ENCODE measurements at regions not wholly inside any gene's neighbourhood (a gene's known extent, or its start where the extent isn't known, plus 50 kb on each side); places are given as distances from the start of the nearest gene placed in this dataset.
"Not testable (repeated sequence)": the region's sequence is repeated elsewhere in the genome, so short reads cannot be mapped to it uniquely, and the experiment has no call there.

DNA sequence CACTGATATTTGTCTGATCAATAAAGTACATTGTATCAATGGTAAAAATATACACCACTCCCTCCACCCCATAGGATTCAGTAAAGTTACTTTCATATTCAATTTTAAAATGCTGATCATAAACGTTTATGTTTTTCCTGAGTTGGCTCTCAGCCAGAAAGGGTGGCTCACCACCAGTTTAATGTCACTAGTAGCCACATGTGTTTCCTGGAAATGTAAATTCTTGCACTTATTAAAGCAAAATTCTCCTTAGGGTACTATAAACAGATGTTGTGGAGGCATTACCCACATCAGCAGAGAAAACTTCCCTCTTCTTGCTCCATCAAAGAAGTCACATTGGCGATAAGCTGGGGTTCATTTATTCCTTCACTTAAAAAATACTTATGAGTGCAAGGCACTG lies 210.3 kb downstream of the SREK1 start:
- FAIRE-seq, result no peak

DNA sequence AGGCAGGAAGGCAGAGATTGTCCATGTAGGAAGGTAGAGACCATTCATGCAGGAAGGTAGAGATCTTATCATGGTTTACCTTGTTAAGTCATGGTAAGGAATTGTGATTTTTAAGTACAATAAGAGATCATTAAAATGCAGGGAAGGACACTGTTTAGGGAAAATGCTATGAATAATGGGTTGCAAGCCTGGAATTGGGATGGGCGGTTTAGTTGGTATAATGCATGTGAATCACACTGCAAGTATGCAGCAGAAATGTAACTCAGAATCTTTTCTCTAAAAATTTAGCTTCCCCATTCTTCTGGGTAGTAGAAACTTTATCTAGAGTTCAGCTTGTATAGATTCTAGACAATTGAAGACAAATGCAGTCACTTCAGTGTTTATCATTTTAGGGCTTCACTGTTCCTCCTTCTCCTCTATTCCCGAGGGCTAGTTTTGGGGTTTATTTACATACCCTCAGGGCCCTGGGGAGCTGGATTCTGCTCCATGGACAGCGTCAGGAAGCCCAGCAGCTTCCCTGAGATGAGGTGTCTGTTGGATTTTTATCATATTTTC lies 212.0 kb downstream of the SREK1 start:
- no peak for FAIRE-seq

DNA sequence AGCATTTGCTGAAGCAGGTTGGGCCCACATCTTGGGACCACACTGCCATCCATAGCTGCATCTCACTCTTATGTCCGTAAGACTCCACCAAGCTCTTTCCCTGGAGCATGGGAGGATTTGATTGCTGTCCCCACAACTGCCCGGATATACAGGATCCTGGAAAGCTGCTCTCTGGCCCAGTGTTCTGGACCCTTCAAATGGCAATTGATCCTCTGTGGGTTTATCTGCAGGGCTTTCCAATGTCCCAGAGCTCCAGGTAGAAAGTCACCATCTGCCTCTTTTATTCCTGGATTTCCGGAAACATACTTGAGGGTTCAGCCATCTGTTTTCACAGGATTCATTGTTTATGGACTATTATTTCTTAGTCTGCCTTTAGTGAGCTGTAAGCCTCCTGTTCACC lies 214.6 kb downstream of the SREK1 start:
- FAIRE-seq, result no peak

DNA sequence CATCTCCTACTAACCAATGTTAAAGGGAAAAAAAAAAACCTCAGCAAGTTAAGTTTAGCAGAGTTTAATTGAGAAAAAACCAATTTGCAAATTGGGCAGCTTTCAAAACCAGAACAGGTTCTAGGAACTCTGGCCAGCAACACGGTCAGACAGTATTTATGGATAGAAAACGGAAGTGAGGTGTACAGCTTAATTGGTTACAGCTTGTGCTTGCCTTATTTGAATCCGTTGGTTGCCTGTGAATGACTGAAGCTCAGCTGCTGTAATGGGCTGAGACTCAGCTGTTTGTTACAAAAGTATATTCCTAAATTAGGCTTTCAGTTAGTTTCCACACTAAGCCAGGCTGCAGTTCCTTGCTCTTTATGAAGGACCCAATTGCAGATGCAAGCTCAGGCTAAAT lies 217.0 kb downstream of the SREK1 start:
- FAIRE-seq, result no peak

DNA sequence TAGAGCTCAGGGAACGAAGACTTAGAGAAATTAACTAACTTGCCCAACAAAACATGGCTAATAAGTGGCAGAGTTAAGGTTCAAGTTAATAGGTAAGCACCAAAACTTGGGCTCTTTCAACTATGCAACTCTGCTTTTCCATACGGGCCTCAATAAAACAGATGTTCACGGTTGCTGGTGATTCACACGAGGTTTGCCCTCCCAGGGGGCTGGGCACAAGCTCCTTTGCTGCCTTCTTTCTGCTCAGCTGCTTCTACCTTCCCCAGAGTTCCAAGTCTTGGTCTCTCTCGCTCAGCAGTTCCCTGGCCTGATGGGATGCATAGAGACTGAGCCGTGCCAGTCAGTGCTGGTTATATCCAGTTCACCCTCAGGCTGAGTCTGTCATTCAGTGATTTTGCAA lies 217.9 kb downstream of the SREK1 start:
- FAIRE-seq, result no peak

- no peak for FAIRE-seq
These were observed 218.6 kb downstream of the SREK1 start for GRCh38 chr5:66362687-66363086.

- no peak for FAIRE-seq
These were observed 219.0 kb downstream of the SREK1 start for GRCh38 chr5:66363097-66363496.

DNA sequence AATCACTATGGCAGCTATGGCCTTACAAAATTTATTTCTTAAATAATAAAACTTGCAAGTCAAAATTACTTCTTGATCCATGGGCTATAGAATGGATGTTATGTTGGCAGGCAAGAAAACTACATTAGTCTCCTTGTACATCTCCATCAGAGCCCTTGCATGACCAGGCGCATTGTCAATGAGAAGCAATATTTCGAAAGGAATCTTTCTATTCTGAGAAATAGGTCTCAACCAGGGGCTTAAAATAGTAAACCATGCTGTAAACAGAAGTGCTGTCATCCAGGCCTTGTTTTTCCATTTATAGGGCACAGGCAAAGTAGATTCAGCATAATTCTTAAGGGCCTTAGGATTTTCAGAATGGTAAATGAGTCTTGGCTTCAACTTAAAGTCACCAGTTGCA lies 220.1 kb downstream of the SREK1 start:
- no peak for FAIRE-seq

GRCh38 chr5:66365981-66366380 lies 221.9 kb downstream of the SREK1 start:
- no peak for FAIRE-seq

DNA sequence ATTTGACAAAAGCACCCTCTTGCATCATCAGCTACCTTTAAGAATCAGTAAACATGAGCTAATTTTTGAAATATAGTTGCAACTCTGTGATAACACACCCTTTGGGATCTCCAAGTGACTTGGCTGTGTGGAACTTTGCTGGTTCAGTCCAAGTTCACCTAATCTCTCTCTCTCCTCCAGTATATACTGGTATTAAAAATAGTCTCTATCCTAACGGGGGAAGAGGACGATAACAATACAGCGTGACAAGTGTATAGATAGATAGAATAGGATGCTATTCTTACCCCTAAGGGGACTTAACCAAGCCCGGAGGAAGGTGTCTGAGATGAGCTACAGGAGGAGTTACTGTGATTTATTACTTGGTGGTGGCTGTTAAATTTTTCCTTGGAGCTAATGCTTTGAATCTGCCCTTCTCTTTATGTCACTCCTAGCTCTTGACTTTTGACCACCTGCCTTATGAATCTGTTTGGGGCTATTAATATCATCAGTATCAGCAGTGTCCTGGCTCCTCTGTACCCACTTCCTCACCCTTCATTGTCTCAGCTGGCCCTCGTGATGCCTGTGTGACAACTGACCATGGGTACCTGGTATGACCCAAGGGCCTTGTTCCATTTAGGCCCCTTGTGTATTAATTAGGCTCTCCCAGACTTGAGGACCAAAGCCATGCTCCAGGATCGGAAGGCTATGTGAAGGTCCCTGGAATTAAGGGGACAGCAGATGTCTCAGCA lies 223.9 kb downstream of the SREK1 start:
- no peak for FAIRE-seq

GRCh38 chr5:66368811-66369210 lies 224.7 kb downstream of the SREK1 start:
- no peak for FAIRE-seq

DNA sequence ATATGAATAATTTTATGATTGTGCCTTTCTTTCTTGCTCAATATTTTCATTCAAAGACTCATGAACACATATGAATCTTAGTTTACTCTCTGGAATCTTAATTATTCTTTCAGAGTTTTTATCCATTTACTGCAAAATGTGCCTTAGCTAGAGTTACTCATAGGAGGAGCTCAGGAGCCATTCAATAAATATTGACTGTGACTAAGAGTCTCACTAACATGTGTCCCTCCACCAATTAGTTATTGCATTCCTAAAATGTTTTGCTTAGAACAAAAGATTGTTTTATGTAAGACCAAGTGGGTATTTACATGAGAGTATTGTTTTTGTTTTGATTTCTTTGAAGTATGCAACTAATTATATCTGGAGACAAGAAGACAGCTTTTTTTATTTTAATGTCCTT lies 218.4 kb upstream of the MAST4 start:
- FAIRE-seq, result no peak

- FAIRE-seq, result no peak
These were observed 217.8 kb upstream of the MAST4 start for GRCh38 chr5:66378407-66378806.

DNA sequence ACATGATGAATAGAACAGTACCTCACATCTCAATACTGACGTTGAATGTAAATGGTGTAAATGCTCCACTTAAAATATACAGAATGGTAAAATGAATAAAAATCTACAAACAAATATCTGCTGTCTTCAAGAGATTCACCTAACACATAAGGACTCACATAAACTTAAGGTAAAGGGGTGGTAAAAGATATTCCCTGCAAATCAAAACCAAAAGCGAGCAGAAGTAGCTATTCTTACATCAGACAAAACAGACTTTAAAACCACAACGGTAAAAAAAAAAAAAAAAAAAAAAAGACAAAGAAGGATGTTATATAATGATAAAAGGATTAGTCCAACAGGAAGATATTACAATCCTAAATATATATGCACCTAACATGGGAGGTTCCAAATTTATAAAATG lies 214.0 kb upstream of the MAST4 start:
- FAIRE-seq, result no peak

- FAIRE-seq, result not testable (repeated sequence)
These were observed 191.0 kb upstream of the MAST4 start for GRCh38 chr5:66405145-66405544.

DNA sequence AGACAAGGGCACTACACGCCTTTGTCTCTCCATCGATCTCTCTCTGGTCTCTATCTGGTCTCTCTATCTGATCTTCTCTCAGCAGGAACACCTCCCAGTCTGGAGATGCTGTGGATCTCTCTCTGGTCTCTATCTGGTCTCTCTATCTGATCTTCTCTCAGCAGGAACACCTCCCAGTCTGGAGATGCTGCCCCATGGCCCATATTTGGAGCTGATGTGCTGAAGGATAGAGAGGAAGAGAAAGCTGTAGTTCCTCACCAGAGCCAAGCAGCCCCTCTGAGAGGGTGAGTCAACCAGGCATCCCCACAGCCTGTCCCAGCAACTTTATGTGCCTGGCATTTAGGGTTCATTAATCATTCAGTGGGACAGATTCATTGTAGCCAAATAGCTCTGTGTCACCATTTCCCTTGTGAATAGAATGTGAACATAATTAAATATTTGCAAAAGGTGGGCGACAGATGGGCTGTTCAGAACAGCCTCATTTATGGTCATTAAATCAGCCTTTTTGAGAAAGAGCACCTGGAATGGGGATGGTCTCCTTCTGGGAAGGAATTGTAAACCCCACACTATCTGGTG lies 189.3 kb upstream of the MAST4 start:
- no peak for FAIRE-seq

DNA sequence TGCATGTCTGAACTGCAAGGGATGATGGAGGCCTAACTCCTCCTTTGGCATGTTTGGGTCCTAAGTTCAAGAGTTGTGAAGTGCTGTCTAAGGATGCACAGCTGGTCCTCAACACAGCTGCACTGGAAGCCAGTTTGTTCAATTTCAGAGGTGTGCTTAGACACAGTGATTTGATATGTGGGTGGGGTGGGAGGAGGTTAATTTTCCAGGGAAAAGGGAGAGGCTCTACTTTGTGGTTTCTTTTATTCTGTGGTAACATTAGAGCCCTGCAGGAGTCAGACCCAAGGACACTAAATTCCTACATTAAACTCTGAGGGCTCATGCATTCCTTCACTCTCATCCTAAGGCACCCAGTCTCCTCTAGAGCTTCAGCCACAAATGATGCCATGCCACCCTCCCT lies 188.4 kb upstream of the MAST4 start:
- no peak for FAIRE-seq

DNA sequence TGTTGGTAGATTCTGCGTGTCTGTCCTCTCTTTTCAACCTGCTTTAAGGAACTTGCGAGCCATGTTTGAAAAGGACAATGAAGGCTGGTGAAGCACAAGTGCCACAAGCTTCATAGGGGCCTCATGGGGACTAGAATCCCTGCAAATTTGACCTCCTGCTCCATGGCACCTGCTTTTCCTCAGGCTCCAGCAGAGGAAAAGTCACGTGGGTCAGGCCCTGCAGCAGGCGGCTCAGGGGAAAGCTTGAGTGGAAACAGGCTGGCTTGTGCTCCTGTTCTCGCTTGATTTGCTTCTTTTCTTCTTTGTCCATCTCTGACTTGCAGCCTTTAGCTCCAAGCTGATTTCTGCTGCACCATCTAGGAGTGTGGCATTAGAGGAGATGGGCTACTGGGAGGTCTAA lies 187.6 kb upstream of the MAST4 start:
- FAIRE-seq, result no peak

DNA sequence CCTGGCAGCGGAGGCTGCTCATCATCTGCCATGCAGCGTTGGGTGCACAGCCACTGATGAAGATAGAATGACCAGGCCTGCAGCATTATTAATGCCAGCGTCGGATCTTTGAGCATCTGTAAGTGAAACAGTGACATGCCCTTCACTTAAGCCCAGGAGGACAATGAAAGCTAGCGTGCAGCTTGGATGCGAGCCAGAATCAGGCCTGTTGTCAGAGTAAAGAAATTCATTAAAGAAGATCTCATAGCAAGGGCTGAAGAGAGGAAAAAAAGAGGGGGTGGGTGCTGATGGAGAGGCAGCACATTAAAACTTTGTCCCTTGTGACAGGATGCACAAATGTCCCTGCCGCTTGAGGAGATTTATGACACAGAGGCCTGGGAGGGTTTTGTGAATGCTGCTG lies 186.1 kb upstream of the MAST4 start:
- FAIRE-seq, result no peak

GRCh38 chr5:66411701-66412100 lies 184.5 kb upstream of the MAST4 start:
- FAIRE-seq, result no peak

DNA sequence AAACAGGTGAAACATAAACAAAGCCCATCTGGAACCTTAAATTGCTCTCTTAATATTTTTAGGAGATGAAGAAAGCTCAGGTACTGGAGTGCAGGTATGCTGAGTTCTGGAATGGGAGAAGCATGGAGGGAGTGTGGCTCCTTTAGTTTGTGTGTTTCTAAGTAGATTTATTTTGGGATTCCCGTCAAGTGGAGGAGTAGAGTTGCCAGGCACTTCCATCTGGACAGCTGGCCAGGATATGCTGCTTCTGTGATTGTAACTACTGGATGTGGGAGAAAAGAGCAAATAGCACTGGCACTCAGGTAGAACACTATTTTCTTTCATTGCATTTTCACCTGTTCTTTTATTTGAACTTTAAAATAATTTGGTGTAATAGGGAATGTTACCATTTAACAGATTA lies 182.3 kb upstream of the MAST4 start:
- no peak for FAIRE-seq

DNA sequence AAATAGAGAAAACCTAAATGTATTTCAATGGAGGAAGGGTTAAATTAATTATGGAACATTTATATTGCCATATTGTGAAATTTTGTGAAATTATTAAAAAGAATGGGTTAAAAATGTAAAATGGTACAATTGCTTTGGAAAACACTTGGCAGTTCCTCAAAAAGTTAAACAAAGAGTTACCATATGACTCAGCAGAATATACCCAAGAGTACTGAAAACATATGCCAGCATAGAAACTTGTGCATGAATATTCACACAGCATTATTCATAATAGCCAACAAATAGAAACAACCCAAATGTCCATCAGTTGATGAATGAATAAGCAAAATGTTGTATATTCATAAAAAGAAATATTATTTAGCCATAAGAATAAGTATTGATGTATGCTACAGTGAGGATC lies 181.0 kb upstream of the MAST4 start:
- peak; percentile 10 for FAIRE-seq

DNA sequence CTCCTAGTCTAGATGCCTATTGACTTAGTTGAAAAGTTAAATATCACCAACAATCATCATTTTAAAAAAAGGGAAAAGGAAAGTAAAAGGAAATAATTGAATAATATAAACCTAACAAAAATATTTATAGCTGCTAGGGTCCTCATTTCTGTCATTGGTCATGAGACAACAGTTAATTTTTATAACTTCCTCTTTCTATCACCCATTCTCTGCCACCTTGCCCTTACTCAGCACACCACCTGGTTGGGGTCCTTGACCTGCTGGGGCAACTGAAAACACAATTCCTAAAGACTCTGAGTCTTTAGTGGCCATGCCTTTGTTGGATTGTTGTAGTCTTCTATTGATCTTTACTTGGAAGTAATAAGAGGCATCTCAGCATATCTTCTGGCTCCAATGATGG lies 179.5 kb upstream of the MAST4 start:
- no peak for FAIRE-seq

DNA sequence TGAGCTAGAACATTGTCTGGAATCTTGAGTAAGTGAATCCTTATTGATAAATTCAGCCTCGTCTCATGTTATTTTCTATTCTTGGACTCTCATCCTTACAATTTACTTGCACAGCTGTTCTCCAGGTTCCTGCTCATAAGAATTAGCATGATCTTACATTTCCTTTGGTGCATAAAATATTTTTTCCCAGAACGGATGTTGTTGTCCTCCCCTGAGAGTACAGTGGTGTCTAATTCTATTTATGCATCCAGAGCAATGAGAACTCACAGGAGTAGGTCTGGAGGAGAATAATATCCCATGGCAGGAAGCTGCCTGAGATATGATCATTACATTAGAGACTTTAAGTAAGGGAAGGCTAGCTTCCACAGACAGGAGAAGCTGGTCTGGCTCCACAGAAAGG lies 178.4 kb upstream of the MAST4 start:
- FAIRE-seq, result no peak

GRCh38 chr5:66423484-66423883 lies 172.7 kb upstream of the MAST4 start:
- FAIRE-seq, result no peak

Data from colon (tissue), 2 donors.